ENCODE measurements at regions not wholly inside any gene's neighbourhood (a gene's known extent, or its start where the extent isn't known, plus 50 kb on each side); places are given as distances from the start of the nearest gene placed in this dataset.

- DNase-seq (ENCODE audit: low read depth), result no peak
- TF ChIP-seq CTCF (IDR thresholded peaks at IDR 0.05; ENCODE audit: insufficient read depth, low read length), result no peak
- no peak overlapping the region for H3K4me3 ChIP-seq (ENCODE audit: low read depth, low read length)
These were observed 412.1 kb upstream of the GRIA3 start for GRCh38 chrX:122771933-122772332.

GRCh38 chrX:122777766-122778165 is 406.3 kb upstream of the GRIA3 start:
- H3K4me3 ChIP-seq (ENCODE audit: low read depth, low read length), result no peak overlapping the region
- TF ChIP-seq CTCF (IDR thresholded peaks at IDR 0.05; ENCODE audit: insufficient read depth, low read length), result no peak
- peak; percentile 1 for DNase-seq (ENCODE audit: low read depth)

- no peak for TF ChIP-seq CTCF (IDR thresholded peaks at IDR 0.05; ENCODE audit: insufficient read depth, low read length)
- DNase-seq (ENCODE audit: low read depth), result no peak
- H3K4me3 ChIP-seq (ENCODE audit: low read depth, low read length), result no peak overlapping the region
These were observed 400.2 kb upstream of the GRIA3 start for GRCh38 chrX:122783918-122784317.

GRCh38 chrX:122787231-122787630 is 396.8 kb upstream of the GRIA3 start:
- DNase-seq (ENCODE audit: low read depth), result peak; percentile 0
- H3K4me3 ChIP-seq (ENCODE audit: low read depth, low read length), result no peak overlapping the region
- TF ChIP-seq CTCF (IDR thresholded peaks at IDR 0.05; ENCODE audit: insufficient read depth, low read length), result no peak

- H3K4me3 ChIP-seq (ENCODE audit: low read depth, low read length), result no peak overlapping the region
- DNase-seq (ENCODE audit: low read depth), result no peak
- no peak for TF ChIP-seq CTCF (IDR thresholded peaks at IDR 0.05; ENCODE audit: insufficient read depth, low read length)
These were observed 395.9 kb upstream of the GRIA3 start for GRCh38 chrX:122788216-122788615.

GRCh38 chrX:122790376-122791095 is 393.5 kb upstream of the GRIA3 start:
- H3K4me3 ChIP-seq (ENCODE audit: low read depth, low read length), result no peak overlapping the region
- TF ChIP-seq CTCF (IDR thresholded peaks at IDR 0.05; ENCODE audit: insufficient read depth, low read length), result no peak
- no peak for DNase-seq (ENCODE audit: low read depth)

- no peak for TF ChIP-seq CTCF (IDR thresholded peaks at IDR 0.05; ENCODE audit: insufficient read depth, low read length)
- H3K4me3 ChIP-seq (ENCODE audit: low read depth, low read length), result no peak overlapping the region
- DNase-seq (ENCODE audit: low read depth), result no peak
These were observed 370.2 kb upstream of the GRIA3 start for GRCh38 chrX:122813876-122814275.

Data from fibroblast of the aortic adventitia (primary cell).